Fibroblast of lung (primary cell): ENCODE measurements at regions not wholly inside any gene's neighbourhood (a gene's known extent, or its start where the extent isn't known, plus 50 kb on each side); places are given as distances from the start of the nearest gene placed in this dataset.

ENCODE experiments used
- EZH2 ChIP-seq: IDR thresholded peaks from 2 replicates; pipeline ENCODE4 v1.5.1; 2012; ENCODE audit warnings: low read length, control low read depth, mild to moderate bottlenecking; ENCODE audit errors: missing control alignments
- TF ChIP-seq, protein P1 (sequence below), 2 donors: IDR thresholded peaks in 1 of 2; conservative IDR thresholded peaks in 1 of 2; 1 replicate in 1 of 2; 2 replicates in 1 of 2; pipeline ENCODE4 v1.5.1; 2011 to 2012; ENCODE audit warnings: low read length in 2 of 2, control low read depth in 1 of 2, inconsistent platforms in 1 of 2, low read depth in 1 of 2, mild to moderate bottlenecking in 1 of 2

DNA sequence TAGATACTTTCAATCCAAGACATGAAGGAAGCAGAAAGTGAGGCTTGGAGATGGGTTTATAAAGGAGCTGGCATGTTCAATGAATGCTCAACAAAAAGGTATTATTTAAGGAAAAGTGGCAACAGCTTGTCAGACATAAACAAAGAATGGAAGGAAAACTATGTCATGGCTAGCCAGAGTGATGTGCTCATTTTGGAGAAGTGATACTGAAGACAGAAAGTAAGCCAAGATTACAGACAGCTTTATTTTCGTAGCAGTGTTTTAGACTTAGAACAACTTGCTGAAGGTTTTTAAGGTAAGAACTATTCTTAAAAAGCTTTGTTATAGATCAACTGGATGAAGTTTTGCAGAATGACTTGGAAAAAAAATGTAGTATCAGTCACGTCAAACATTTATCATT lies 160.5 kb upstream of the FERD3L start:
- TF ChIP-seq EZH2, result no peak
- TF ChIP-seq, protein P1, sequence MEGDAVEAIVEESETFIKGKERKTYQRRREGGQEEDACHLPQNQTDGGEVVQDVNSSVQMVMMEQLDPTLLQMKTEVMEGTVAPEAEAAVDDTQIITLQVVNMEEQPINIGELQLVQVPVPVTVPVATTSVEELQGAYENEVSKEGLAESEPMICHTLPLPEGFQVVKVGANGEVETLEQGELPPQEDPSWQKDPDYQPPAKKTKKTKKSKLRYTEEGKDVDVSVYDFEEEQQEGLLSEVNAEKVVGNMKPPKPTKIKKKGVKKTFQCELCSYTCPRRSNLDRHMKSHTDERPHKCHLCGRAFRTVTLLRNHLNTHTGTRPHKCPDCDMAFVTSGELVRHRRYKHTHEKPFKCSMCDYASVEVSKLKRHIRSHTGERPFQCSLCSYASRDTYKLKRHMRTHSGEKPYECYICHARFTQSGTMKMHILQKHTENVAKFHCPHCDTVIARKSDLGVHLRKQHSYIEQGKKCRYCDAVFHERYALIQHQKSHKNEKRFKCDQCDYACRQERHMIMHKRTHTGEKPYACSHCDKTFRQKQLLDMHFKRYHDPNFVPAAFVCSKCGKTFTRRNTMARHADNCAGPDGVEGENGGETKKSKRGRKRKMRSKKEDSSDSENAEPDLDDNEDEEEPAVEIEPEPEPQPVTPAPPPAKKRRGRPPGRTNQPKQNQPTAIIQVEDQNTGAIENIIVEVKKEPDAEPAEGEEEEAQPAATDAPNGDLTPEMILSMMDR (conservative IDR thresholded peaks at IDR 0.05 in 1 of 2, IDR thresholded peaks at IDR 0.05 in 1 of 2; ENCODE audit: low read depth in 1 of 2, low read length in 2 of 2), result no peak
